ENCODE measurements at regions not wholly inside any gene's neighbourhood (a gene's known extent, or its start where the extent isn't known, plus 50 kb on each side); places are given as distances from the start of the nearest gene placed in this dataset.

- DNase-seq (ENCODE audit: insufficient read length, low spot score), result no peak
- no peak for FAIRE-seq
- no peak for TF ChIP-seq CTCF (IDR thresholded peaks at IDR 0.05; ENCODE audit: insufficient read depth, missing control alignments)
These were observed 122.5 kb upstream of the FGF3 start for GRCh38 chr11:69941546-69942332.

- DNase-seq (ENCODE audit: insufficient read length, low spot score) (no peak), FAIRE-seq (no peak)
- no peak for TF ChIP-seq CTCF (IDR thresholded peaks at IDR 0.05; ENCODE audit: insufficient read depth, missing control alignments)
These were observed 123.2 kb upstream of the FGF3 start for GRCh38 chr11:69942333-69942820.

GRCh38 chr11:69943066-69943465 is 123.8 kb upstream of the FGF3 start:
- TF ChIP-seq CTCF (IDR thresholded peaks at IDR 0.05; ENCODE audit: insufficient read depth, missing control alignments), result no peak
- no peak for FAIRE-seq
- no peak for DNase-seq (ENCODE audit: insufficient read length, low spot score)

- no peak for DNase-seq (ENCODE audit: insufficient read length, low spot score)
- no peak for FAIRE-seq
- no peak for TF ChIP-seq CTCF (IDR thresholded peaks at IDR 0.05; ENCODE audit: insufficient read depth, missing control alignments)
These were observed 124.3 kb upstream of the FGF3 start for GRCh38 chr11:69943506-69943905.

- no peak for TF ChIP-seq CTCF (IDR thresholded peaks at IDR 0.05; ENCODE audit: insufficient read depth, missing control alignments)
- FAIRE-seq (no peak), DNase-seq (ENCODE audit: insufficient read length, low spot score) (no peak)
These were observed 125.1 kb upstream of the FGF3 start for GRCh38 chr11:69944146-69944795.

- TF ChIP-seq CTCF (IDR thresholded peaks at IDR 0.05; ENCODE audit: insufficient read depth, missing control alignments), result no peak
- FAIRE-seq, result no peak
- DNase-seq (ENCODE audit: insufficient read length, low spot score), result no peak
These were observed 125.9 kb upstream of the FGF3 start for GRCh38 chr11:69945157-69945556.

Data from D721Med (cell line).